ENCODE measurements at regions not wholly inside any gene's neighbourhood (a gene's known extent, or its start where the extent isn't known, plus 50 kb on each side); places are given as distances from the start of the nearest gene placed in this dataset.

GRCh38 chr12:30813525-30814294 is 59.0 kb upstream of the CAPRIN2 start (continued):
- TF ChIP-seq ZNF462 (CRISPR knock-in tag; IDR thresholded peaks at IDR 0.05): no peak
- TF ChIP-seq STAT1 (IDR thresholded peaks at IDR 0.05; ENCODE audit: unreplicated experiment): no peak
- no peak for TF ChIP-seq ZNF114 (CRISPR knock-in tag; IDR thresholded peaks at IDR 0.05)
- no peak for TF ChIP-seq ZNF331 (CRISPR knock-in tag; IDR thresholded peaks at IDR 0.05; ENCODE audit: low read depth)
- no peak for TF ChIP-seq POLR2AphosphoS5 (IDR thresholded peaks at IDR 0.05; ENCODE audit: low read depth)
- no peak for TF ChIP-seq EZH2phosphoT487 (IDR thresholded peaks at IDR 0.05; ENCODE audit: unreplicated experiment)
- no peak for TF ChIP-seq REST (IDR thresholded peaks at IDR 0.05; ENCODE audit: unreplicated experiment)
- TF ChIP-seq JUNB (IDR thresholded peaks at IDR 0.05; ENCODE audit: unreplicated experiment): no peak
